AG20443 (cell line): ENCODE measurements at regions not wholly inside any gene's neighbourhood (a gene's known extent, or its start where the extent isn't known, plus 50 kb on each side); places are given as distances from the start of the nearest gene placed in this dataset.
"Not testable (repeated sequence)": the region's sequence is repeated elsewhere in the genome, so short reads cannot be mapped to it uniquely, and the experiment has no call there.

Experiments
- DNase-seq: peaks from one replicate; pipeline ENCODE4 v3.0.0; 2012; ENCODE audit warnings: low spot score, mixed read lengths

GRCh38 chr7:80292634-80293033, 158.0 kb downstream of the GNAI1 start:
- not testable (repeated sequence) for DNase-seq

- no peak for DNase-seq
These were observed 153.8 kb downstream of the GNAI1 start for GRCh38 chr7:80288175-80289122.

- DNase-seq = no peak
These were observed 153.0 kb downstream of the GNAI1 start for GRCh38 chr7:80287400-80288174.

- DNase-seq = no peak
These were observed 152.0 kb downstream of the GNAI1 start for GRCh38 chr7:80286611-80287010.

GRCh38 chr7:80284855-80285254, 150.2 kb downstream of the GNAI1 start:
- peak; percentile 71 for DNase-seq

GRCh38 chr7:80279760-80280159, 145.1 kb downstream of the GNAI1 start:
- DNase-seq = no peak

GRCh38 chr7:80278737-80279136, 144.1 kb downstream of the GNAI1 start:
- no peak for DNase-seq

GRCh38 chr7:80277434-80278427, 143.1 kb downstream of the GNAI1 start:
- peak; percentile 21 for DNase-seq
